SU-DHL-6 (cell line): ENCODE measurements at regions not wholly inside any gene's neighbourhood (a gene's known extent, or its start where the extent isn't known, plus 50 kb on each side); places are given as distances from the start of the nearest gene placed in this dataset.

Experiments
- CTCF ChIP-seq: fragments of 200-600 bp; sonication (generic); IDR thresholded peaks from one replicate; pipeline ENCODE4 v1.5.1; 2017; ENCODE audit warnings: antibody characterized with exemption, mild to moderate bottlenecking, low read length, moderate library complexity; ENCODE audit not compliant: insufficient read depth, poor library complexity, severe bottlenecking
- EZH2phosphoT487 ChIP-seq: fragments of 200-600 bp; sonication (generic), shearing (Covaris generic); conservative IDR thresholded peaks from 2 replicates; pipeline ENCODE4 v1.6.1; 2018; ENCODE audit warnings: mild to moderate bottlenecking, antibody characterized with exemption, low read length, moderate library complexity, mixed read lengths

DNA sequence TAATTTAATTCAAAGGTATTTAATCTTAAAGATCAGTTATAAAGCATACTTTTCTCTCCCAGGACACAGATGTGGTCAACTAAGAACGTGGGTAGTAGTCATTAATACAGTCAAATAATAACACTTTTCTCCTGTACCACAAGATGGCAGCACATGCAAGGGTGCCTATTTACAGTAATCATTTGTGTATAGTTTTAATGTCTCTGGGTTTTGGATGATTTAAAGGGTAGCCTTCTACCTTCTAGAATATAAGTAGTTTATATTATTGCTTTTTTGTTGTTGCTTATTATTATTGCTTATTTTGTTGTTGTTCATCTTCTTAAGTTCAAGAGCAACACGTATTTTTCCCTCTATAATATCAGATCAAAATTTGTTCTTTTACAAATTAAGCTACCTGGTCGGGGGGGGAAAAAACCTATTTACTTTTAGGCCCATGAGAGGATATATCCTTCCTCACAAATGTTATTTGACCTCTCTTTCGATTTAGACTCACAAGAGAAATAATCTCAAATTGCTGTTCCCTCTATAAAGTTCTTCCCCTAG, 59.6 kb upstream of the SLC27A6 start:
- TF ChIP-seq CTCF (peak; percentile 63), EZH2phosphoT487 (no peak)
